ENCODE measurements at regions not wholly inside any gene's neighbourhood (a gene's known extent, or its start where the extent isn't known, plus 50 kb on each side); places are given as distances from the start of the nearest gene placed in this dataset.

DNA sequence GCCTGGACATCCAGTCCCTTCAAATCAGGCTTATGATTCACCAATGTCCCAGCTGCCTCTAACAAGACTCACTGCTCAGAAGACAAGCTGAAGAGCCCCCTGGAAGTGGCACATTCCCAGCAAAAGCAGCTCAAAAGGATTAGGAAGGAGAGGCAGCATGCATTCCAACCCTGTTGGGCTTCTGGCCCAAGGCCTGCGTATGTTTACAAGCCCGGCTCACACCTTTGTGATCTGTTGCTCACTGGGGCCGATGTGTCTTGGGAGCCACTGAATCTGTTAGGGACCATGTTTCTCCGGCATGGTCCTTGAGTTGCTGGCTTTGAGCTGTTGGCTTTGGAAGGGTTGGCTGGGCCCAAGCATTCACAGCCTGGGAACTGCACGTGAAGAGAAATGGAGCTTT is 81.2 kb upstream of the C1orf174 start:
- TF ChIP-seq, protein P1, sequence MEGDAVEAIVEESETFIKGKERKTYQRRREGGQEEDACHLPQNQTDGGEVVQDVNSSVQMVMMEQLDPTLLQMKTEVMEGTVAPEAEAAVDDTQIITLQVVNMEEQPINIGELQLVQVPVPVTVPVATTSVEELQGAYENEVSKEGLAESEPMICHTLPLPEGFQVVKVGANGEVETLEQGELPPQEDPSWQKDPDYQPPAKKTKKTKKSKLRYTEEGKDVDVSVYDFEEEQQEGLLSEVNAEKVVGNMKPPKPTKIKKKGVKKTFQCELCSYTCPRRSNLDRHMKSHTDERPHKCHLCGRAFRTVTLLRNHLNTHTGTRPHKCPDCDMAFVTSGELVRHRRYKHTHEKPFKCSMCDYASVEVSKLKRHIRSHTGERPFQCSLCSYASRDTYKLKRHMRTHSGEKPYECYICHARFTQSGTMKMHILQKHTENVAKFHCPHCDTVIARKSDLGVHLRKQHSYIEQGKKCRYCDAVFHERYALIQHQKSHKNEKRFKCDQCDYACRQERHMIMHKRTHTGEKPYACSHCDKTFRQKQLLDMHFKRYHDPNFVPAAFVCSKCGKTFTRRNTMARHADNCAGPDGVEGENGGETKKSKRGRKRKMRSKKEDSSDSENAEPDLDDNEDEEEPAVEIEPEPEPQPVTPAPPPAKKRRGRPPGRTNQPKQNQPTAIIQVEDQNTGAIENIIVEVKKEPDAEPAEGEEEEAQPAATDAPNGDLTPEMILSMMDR (IDR thresholded peaks at IDR 0.05; ENCODE audit: extremely low read depth, insufficient read depth, missing control alignments), result no peak
- in situ Hi-C loops (cut with MboI; ENCODE audit: low pct_unique_long_range_greater_than_20kb, low sequenced_read_pairs, unreplicated experiment), result no loop called here
- no peak for DNase-seq (ENCODE audit: low spot score)

DNA sequence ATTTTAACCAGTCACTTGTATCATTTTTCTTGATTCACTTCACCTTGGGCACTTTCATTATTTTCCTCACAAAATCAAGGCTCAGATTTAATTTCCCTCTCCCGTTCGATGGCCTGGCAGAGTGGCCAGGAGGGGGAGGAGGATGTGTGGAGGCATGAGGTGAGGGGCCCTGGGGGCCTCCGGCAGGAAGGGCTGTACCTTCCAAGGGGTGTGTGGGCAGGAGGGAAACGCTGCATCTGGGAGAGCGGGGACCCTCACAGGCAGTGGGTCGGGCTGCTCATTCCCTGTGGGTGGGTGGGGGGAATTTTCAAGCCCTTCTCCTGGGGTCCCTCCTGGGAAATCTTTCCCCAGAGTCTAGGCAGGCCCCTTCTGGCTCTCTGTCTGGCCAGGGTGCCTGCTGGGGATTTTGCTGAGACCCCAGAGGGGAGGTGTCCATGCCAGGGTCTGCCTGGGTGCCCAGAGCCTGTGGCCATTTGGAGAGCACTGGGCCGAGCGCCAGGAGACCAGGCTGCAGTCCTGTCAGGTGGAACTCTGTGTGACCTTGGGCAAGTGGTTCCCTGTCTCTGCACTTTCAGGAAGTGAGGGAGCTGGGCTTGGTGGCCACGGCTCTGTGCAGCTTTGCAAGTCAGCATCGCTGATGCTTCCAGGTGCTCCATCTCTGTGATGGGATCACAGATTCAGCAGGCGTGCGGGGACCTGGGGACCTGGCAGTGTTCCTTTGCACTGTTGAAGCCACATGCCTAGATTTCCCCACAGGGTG is 81.9 kb upstream of the C1orf174 start:
- no peak for DNase-seq (ENCODE audit: low spot score)
- TF ChIP-seq, protein P1 (IDR thresholded peaks at IDR 0.05; ENCODE audit: extremely low read depth, insufficient read depth, missing control alignments), result no peak
- in situ Hi-C loops (cut with MboI; ENCODE audit: low pct_unique_long_range_greater_than_20kb, low sequenced_read_pairs, unreplicated experiment), result no loop called here

DNA sequence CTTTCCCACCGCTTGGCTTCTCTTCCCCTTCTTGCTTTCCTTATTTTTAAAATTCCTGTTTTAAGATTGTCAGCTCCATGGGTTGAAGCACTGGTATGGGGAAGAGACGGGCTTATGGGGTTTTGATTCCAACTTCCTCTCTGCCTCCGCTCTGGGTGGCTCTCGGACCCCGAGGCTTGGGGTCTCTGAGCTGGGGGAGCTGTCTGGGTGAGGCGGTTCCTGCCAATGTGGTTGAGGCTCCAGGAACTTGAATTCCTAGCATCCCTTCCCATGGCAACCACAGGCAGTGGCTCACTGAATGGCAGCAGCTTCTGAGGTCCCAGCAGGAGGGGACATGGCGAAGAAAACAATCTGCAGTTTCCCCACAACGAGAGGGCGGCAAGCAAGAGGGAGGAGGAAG is 83.1 kb upstream of the C1orf174 start:
- TF ChIP-seq, protein P1 (IDR thresholded peaks at IDR 0.05; ENCODE audit: extremely low read depth, insufficient read depth, missing control alignments), result no peak
- in situ Hi-C loops (cut with MboI; ENCODE audit: low pct_unique_long_range_greater_than_20kb, low sequenced_read_pairs, unreplicated experiment), result no loop called here
- DNase-seq (ENCODE audit: low spot score), result no peak

- in situ Hi-C loops (cut with MboI; ENCODE audit: low pct_unique_long_range_greater_than_20kb, low sequenced_read_pairs, unreplicated experiment), result no loop called here
- no peak for DNase-seq (ENCODE audit: low spot score)
Observed at GRCh38 chr1:3984586-3984985, 84.5 kb upstream of the C1orf174 start.

GRCh38 chr1:3986686-3987218 is 86.7 kb upstream of the C1orf174 start:
- in situ Hi-C loops (cut with MboI; ENCODE audit: low pct_unique_long_range_greater_than_20kb, low sequenced_read_pairs, unreplicated experiment), result no loop called here
- DNase-seq (ENCODE audit: low spot score), result no peak
- TF ChIP-seq, protein P1 (IDR thresholded peaks at IDR 0.05; ENCODE audit: extremely low read depth, insufficient read depth, missing control alignments), result no peak

More at GRCh38 chr1:3984586-3984985, 84.5 kb upstream of the C1orf174 start:
- TF ChIP-seq, protein P1 (IDR thresholded peaks at IDR 0.05; ENCODE audit: extremely low read depth, insufficient read depth, missing control alignments), result no peak

DNA sequence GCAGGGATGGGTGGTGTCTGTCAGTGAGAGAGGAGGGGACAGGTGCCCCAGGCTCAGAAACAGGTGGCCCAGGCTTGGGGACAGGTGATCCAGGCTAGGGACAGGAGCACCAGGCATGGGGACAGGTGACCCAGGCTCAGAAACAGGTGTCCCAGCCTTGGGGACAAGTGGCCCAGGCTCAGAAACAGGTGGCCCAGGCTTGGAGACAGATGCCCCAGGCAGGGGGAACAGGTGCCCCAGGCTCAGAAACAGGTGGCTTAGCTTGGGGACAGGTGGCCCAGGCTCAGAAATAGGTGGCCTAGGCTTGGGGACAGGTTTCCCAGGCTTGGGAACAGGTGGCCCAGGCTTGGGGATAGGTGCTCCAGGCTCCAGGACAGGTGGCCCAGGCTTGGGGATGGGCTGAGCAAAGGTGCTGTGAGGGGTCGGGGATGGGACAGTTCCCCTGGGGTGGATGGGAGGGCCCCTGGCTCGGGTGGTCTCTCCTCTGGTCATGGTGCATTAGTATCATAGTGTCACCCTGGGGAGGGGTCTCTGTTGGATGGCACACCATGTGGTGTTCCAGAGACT is 87.7 kb upstream of the C1orf174 start:
- TF ChIP-seq, protein P1 (IDR thresholded peaks at IDR 0.05; ENCODE audit: extremely low read depth, insufficient read depth, missing control alignments), result no peak
- no peak for DNase-seq (ENCODE audit: low spot score)
- in situ Hi-C loops (cut with MboI; ENCODE audit: low pct_unique_long_range_greater_than_20kb, low sequenced_read_pairs, unreplicated experiment), result no loop called here
